ENCODE measurements at regions not wholly inside any gene's neighbourhood (a gene's known extent, or its start where the extent isn't known, plus 50 kb on each side); places are given as distances from the start of the nearest gene placed in this dataset.

DNA sequence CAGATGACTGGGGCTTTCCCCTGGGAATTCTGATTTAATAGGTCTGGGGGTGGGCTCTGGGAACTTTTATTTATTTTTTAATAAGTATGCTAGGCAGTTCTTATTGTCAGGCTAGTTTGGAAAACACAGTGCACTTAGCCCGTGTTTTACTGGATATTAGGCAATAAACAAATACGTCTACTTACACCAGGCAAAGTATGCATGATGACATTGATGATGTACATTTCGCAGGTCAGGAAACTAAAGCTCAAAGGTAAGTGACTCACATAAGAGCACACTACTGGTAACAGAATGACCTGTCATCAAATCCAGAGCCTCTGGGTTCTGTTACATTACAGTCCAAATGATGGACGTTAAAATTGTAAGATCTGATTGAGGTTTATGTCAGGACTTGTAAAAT is 144.4 kb upstream of the EXOC2 start:
- TF ChIP-seq ZNF239 (tag by site-specific recombination; IDR thresholded peaks at IDR 0.05) (no peak), ZFHX2 (tag by site-specific recombination; conservative IDR thresholded peaks at IDR 0.05) (no peak), ZNF394 (tag by site-specific recombination; IDR thresholded peaks at IDR 0.05; ENCODE audit: borderline replicate concordance) (no peak), ZNF138 (tag by site-specific recombination; IDR thresholded peaks at IDR 0.05; ENCODE audit: borderline replicate concordance) (no peak), ZNF2 (tag by site-specific recombination; IDR thresholded peaks at IDR 0.05) (no peak), ZNF248 (tag by site-specific recombination; IDR thresholded peaks at IDR 0.05) (no peak), ZNF184 (tag by site-specific recombination; IDR thresholded peaks at IDR 0.05) (no peak), ZNF701 (tag by site-specific recombination; IDR thresholded peaks at IDR 0.05) (no peak), ZFP3 (tag by site-specific recombination; IDR thresholded peaks at IDR 0.05; ENCODE audit: low read depth) (no peak), ZNF311 (tag by site-specific recombination; IDR thresholded peaks at IDR 0.05; ENCODE audit: borderline replicate concordance) (no peak), ZNF416 (tag by site-specific recombination; IDR thresholded peaks at IDR 0.05) (no peak), ZNF560 (tag by site-specific recombination; IDR thresholded peaks at IDR 0.05; ENCODE audit: borderline replicate concordance) (no peak), ZNF155 (tag by site-specific recombination; IDR thresholded peaks at IDR 0.05) (no peak), ZNF114 (tag by site-specific recombination; IDR thresholded peaks at IDR 0.05) (no peak), ZNF19 (tag by site-specific recombination; IDR thresholded peaks at IDR 0.05; ENCODE audit: low read depth) (no peak), KLF10 (tag by site-specific recombination; IDR thresholded peaks at IDR 0.05) (no peak), ZNF623 (tag by site-specific recombination; IDR thresholded peaks at IDR 0.05) (no peak), ZNF133 (tag by site-specific recombination; IDR thresholded peaks at IDR 0.05) (no peak)
- TF ChIP-seq, protein P1, sequence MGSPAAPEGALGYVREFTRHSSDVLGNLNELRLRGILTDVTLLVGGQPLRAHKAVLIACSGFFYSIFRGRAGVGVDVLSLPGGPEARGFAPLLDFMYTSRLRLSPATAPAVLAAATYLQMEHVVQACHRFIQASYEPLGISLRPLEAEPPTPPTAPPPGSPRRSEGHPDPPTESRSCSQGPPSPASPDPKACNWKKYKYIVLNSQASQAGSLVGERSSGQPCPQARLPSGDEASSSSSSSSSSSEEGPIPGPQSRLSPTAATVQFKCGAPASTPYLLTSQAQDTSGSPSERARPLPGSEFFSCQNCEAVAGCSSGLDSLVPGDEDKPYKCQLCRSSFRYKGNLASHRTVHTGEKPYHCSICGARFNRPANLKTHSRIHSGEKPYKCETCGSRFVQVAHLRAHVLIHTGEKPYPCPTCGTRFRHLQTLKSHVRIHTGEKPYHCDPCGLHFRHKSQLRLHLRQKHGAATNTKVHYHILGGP (tag by site-specific recombination; IDR thresholded peaks at IDR 0.05), result no peak
- Histone ChIP-seq H3K4me1 (ENCODE audit: control insufficient read depth, insufficient read depth, low read length) (peaks cover 18% of the 10 kb centered on the region), H3K36me3 (ENCODE audit: control insufficient read depth in 2 of 2, insufficient read depth in 1 of 2, low read length in 2 of 2) (no peaks in the 10 kb centered on the region), H3K4me3 (ENCODE audit: low read depth, low read length) (no peak overlapping the region), H3K9me3 (ENCODE audit: control insufficient read depth, insufficient read depth, low read depth, low read length) (no peaks in the 10 kb centered on the region), H3K27ac (ENCODE audit: extremely low read depth, low read depth, low read length) (no peak overlapping the region)
- CTCF ChIA-PET, result interaction anchor here (0.7 kb wide), 1 partner anchor 258 kb away, joined by 3 read pairs; no protein-coding TSS in a partner anchor
- POLR2A ChIA-PET, result no interaction called here

DNA sequence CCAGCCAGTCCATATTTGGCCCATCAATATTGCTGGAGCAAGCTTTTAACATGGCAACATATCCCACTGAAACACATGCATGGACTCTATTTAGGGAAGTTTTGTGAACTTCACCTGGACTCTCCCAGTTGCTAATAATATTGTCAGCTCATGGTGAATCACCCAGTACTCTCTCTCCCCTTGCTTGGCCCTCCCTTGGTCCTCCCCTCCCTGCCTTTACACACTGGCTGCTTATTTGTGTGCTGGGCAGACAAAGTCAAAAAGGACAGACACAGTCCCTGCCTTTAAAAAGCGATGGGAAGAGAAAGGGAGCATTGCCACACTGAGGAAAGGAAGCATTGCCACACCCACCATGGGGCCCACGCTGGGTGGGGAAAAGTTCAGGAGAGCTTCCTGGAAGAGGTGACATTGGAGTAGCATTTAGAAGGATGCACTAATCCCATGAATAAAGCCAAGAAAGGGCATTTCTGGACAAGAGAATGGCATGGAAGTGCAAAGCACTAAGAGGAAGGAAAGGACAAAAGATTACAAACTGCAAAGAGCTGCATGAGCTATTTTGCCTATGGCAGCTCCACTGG is 143.4 kb upstream of the EXOC2 start:
- Histone ChIP-seq H3K4me1 (ENCODE audit: control insufficient read depth, insufficient read depth, low read length) (peaks cover 18% of the 10 kb centered on the region), H3K36me3 (ENCODE audit: control insufficient read depth in 2 of 2, insufficient read depth in 1 of 2, low read length in 2 of 2) (no peaks in the 10 kb centered on the region), H3K9me3 (ENCODE audit: control insufficient read depth, insufficient read depth, low read depth, low read length) (no peaks in the 10 kb centered on the region), H3K27ac (ENCODE audit: extremely low read depth, low read depth, low read length) (no peak overlapping the region), H3K4me3 (ENCODE audit: low read depth, low read length) (no peak overlapping the region)
- ChIA-PET POLR2A (no interaction called here), CTCF (interaction anchor here (1.0 to 1.1 kb wide), 2 partner anchors 22 to 58 kb away, joined by 3 to 4 read pairs; no protein-coding TSS in a partner anchor)
- TF ChIP-seq ZNF16 (tag by site-specific recombination; IDR thresholded peaks at IDR 0.05; ENCODE audit: low read depth) (no peak), ZNF549 (tag by site-specific recombination; IDR thresholded peaks at IDR 0.05) (no peak), ZNF140 (tag by site-specific recombination; IDR thresholded peaks at IDR 0.05) (no peak), SALL2 (tag by site-specific recombination; IDR thresholded peaks at IDR 0.05; ENCODE audit: borderline replicate concordance) (no peak), ZBTB48 (tag by site-specific recombination; IDR thresholded peaks at IDR 0.05) (no peak), ZNF626 (tag by site-specific recombination; IDR thresholded peaks at IDR 0.05) (no peak)
- TF ChIP-seq, protein P2, sequence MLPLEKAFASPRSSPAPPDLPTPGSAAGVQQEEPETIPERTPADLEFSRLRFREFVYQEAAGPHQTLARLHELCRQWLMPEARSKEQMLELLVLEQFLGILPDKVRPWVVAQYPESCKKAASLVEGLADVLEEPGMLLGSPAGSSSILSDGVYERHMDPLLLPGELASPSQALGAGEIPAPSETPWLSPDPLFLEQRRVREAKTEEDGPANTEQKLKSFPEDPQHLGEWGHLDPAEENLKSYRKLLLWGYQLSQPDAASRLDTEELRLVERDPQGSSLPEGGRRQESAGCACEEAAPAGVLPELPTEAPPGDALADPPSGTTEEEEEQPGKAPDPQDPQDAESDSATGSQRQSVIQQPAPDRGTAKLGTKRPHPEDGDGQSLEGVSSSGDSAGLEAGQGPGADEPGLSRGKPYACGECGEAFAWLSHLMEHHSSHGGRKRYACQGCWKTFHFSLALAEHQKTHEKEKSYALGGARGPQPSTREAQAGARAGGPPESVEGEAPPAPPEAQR (tag by site-specific recombination; IDR thresholded peaks at IDR 0.05), result no peak
- TF ChIP-seq, protein P3, sequence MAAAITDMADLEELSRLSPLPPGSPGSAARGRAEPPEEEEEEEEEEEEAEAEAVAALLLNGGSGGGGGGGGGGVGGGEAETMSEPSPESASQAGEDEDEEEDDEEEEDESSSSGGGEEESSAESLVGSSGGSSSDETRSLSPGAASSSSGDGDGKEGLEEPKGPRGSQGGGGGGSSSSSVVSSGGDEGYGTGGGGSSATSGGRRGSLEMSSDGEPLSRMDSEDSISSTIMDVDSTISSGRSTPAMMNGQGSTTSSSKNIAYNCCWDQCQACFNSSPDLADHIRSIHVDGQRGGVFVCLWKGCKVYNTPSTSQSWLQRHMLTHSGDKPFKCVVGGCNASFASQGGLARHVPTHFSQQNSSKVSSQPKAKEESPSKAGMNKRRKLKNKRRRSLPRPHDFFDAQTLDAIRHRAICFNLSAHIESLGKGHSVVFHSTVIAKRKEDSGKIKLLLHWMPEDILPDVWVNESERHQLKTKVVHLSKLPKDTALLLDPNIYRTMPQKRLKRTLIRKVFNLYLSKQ (tag by site-specific recombination; IDR thresholded peaks at IDR 0.05; ENCODE audit: borderline replicate concordance), result no peak
- TF ChIP-seq, protein P4, sequence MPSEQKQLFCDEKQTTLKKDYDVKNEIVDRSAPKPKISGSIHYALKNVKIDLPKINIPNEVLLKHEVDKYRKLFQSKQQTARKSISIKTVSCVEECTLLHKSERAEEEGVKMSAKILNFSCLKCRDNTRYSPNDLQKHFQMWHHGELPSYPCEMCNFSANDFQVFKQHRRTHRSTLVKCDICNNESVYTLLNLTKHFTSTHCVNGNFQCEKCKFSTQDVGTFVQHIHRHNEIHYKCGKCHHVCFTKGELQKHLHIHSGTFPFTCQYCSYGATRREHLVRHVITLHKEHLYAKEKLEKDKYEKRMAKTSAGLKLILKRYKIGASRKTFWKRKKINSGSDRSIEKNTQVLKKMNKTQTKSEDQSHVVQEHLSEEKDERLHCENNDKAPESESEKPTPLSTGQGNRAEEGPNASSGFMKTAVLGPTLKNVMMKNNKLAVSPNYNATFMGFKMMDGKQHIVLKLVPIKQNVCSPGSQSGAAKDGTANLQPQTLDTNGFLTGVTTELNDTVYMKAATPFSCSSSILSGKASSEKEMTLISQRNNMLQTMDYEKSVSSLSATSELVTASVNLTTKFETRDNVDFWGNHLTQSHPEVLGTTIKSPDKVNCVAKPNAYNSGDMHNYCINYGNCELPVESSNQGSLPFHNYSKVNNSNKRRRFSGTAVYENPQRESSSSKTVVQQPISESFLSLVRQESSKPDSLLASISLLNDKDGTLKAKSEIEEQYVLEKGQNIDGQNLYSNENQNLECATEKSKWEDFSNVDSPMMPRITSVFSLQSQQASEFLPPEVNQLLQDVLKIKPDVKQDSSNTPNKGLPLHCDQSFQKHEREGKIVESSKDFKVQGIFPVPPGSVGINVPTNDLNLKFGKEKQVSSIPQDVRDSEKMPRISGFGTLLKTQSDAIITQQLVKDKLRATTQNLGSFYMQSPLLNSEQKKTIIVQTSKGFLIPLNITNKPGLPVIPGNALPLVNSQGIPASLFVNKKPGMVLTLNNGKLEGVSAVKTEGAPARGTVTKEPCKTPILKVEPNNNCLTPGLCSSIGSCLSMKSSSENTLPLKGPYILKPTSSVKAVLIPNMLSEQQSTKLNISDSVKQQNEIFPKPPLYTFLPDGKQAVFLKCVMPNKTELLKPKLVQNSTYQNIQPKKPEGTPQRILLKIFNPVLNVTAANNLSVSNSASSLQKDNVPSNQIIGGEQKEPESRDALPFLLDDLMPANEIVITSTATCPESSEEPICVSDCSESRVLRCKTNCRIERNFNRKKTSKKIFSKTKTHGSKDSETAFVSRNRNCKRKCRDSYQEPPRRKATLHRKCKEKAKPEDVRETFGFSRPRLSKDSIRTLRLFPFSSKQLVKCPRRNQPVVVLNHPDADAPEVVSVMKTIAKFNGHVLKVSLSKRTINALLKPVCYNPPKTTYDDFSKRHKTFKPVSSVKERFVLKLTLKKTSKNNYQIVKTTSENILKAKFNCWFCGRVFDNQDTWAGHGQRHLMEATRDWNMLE (tag by site-specific recombination; conservative IDR thresholded peaks at IDR 0.05; ENCODE audit: low read depth), result no peak
